ENCODE measurements at regions not wholly inside any gene's neighbourhood (a gene's known extent, or its start where the extent isn't known, plus 50 kb on each side); places are given as distances from the start of the nearest gene placed in this dataset.
"Not testable (repeated sequence)": the region's sequence is repeated elsewhere in the genome, so short reads cannot be mapped to it uniquely, and the experiment has no call there.

- TF ChIP-seq TOX (CRISPR knock-in tag; IDR thresholded peaks at IDR 0.05; ENCODE audit: borderline replicate concordance) (no peak), ZFP30 (CRISPR knock-in tag; IDR thresholded peaks at IDR 0.05) (no peak), ZNF70 (CRISPR knock-in tag; IDR thresholded peaks at IDR 0.05) (no peak), TSHZ2 (CRISPR knock-in tag; IDR thresholded peaks at IDR 0.05) (no peak), POU6F1 (CRISPR knock-in tag; IDR thresholded peaks at IDR 0.05; ENCODE audit: borderline replicate concordance, low read depth) (no peak), BACH2 (CRISPR knock-in tag; IDR thresholded peaks at IDR 0.05; ENCODE audit: borderline replicate concordance) (no peak), ZNF8 (CRISPR knock-in tag; IDR thresholded peaks at IDR 0.05) (no peak), ZC3H10 (CRISPR knock-in tag; IDR thresholded peaks at IDR 0.05) (no peak)
- ATAC-seq: no peak
Observed at GRCh38 chr13:34176633-34177032, 358.7 kb downstream of the RFC3 start.

- ATAC-seq: peak; percentile 39; the same call in 2 of the 3 replicates
- TF ChIP-seq OSR1 (CRISPR knock-in tag; IDR thresholded peaks at IDR 0.05) (no peak), ARNTL (CRISPR knock-in tag; IDR thresholded peaks at IDR 0.05; ENCODE audit: borderline replicate concordance, low read depth) (no peak), CSRNP3 (CRISPR knock-in tag; IDR thresholded peaks at IDR 0.05) (no peak), ZC3H10 (CRISPR knock-in tag; IDR thresholded peaks at IDR 0.05) (no peak), CSDC2 (CRISPR knock-in tag; IDR thresholded peaks at IDR 0.05) (no peak), TCF4 (CRISPR knock-in tag; IDR thresholded peaks at IDR 0.05; ENCODE audit: borderline replicate concordance) (no peak), TOX (CRISPR knock-in tag; IDR thresholded peaks at IDR 0.05; ENCODE audit: borderline replicate concordance) (no peak), TSHZ2 (CRISPR knock-in tag; IDR thresholded peaks at IDR 0.05) (no peak), ZFP3 (CRISPR knock-in tag; IDR thresholded peaks at IDR 0.05) (no peak), BACH2 (CRISPR knock-in tag; IDR thresholded peaks at IDR 0.05; ENCODE audit: borderline replicate concordance) (no peak), GLIS3 (CRISPR knock-in tag; IDR thresholded peaks at IDR 0.05) (no peak), ZNF565 (CRISPR knock-in tag; conservative IDR thresholded peaks at IDR 0.05; ENCODE audit: low read depth) (no peak)
Observed at GRCh38 chr13:34179481-34179880, 361.5 kb downstream of the RFC3 start.

GRCh38 chr13:34179927-34180326, 362.0 kb downstream of the RFC3 start:
- no peak; the same call in 2 of the 3 replicates for ATAC-seq
- TF ChIP-seq ZFP3 (CRISPR knock-in tag; IDR thresholded peaks at IDR 0.05): no peak
- no peak for TF ChIP-seq ZFP30 (CRISPR knock-in tag; IDR thresholded peaks at IDR 0.05)
- no peak for TF ChIP-seq OSR1 (CRISPR knock-in tag; IDR thresholded peaks at IDR 0.05)
- TF ChIP-seq TSHZ2 (CRISPR knock-in tag; IDR thresholded peaks at IDR 0.05): no peak
- TF ChIP-seq PPARA (CRISPR knock-in tag; IDR thresholded peaks at IDR 0.05; ENCODE audit: borderline replicate concordance): no peak
- no peak for TF ChIP-seq ISL1 (CRISPR knock-in tag; IDR thresholded peaks at IDR 0.05)
- no peak for TF ChIP-seq RARB (CRISPR knock-in tag; IDR thresholded peaks at IDR 0.05)

GRCh38 chr13:34181256-34181655, 363.3 kb downstream of the RFC3 start:
- ATAC-seq: not testable (repeated sequence)

All from SK-N-SH treated with all-trans-retinoic acid at 6 μM for 48 hours (cell line).